EH (cell line): ENCODE measurements at regions not wholly inside any gene's neighbourhood (a gene's known extent, or its start where the extent isn't known, plus 50 kb on each side); places are given as distances from the start of the nearest gene placed in this dataset.

Experiments used
- DNase-seq: peaks from one replicate; pipeline ENCODE4 v3.0.0-alpha.2; 2015; ENCODE audit warnings: low read depth

DNA sequence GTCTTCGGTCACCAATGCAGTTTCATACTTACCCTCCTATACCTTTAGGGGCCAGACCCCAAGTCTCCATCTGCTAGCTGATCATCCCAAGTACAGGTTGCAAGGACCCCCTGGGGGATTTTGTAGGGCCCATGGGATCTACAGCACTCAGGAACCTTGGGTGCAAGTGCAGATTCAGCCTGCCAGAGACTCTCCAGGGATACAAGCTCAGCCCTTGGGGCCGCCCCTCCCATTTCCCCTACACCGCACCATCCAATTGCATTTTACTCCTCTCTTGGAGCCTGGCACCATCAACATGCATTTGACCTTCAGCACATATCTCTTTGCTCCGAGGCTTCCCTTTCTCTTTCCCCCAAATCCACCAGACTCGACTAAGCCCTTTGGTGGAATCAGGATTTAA is 154.7 kb upstream of the ZNF536 start:
- no peak for DNase-seq

DNA sequence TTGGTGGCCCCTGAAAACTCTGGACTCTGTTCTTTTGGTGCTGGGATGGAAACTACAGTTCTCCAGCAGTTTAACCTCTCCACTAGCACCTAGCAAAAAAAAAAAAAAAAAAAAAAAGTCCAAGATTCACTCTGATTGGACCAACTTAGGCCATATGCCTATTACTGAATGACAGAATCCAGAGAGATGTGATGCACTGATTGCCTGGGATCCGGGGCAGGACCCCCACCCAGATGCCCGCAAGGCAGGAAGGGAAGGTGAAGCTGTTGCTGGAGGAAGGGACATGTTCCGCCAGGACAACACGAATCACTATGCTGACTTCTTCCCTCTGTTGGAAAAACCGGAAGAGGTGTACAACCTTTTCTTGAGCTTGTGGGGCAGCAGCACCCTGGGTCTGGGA is 152.5 kb upstream of the ZNF536 start:
- no peak for DNase-seq

DNA sequence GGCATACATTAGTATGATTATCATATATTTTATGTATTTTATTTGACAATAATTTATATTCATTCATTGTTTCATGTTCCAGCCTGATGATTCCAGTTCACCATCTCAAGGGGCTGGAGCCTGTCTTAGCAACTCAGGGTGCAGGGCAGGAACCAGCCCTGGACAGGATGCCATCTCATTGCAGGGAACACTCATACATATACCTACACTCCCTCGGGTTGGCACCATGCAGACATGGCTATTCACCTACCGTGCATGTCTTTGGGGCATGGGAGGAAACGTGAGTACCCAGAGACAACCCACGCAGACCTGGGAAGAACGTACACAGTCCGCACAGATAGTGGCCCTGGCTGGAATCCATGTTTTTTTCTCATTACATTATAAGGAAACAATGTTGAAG is 151.0 kb upstream of the ZNF536 start:
- no peak for DNase-seq

GRCh38 chr19:30222428-30222873 is 149.7 kb upstream of the ZNF536 start:
- DNase-seq: no peak

DNA sequence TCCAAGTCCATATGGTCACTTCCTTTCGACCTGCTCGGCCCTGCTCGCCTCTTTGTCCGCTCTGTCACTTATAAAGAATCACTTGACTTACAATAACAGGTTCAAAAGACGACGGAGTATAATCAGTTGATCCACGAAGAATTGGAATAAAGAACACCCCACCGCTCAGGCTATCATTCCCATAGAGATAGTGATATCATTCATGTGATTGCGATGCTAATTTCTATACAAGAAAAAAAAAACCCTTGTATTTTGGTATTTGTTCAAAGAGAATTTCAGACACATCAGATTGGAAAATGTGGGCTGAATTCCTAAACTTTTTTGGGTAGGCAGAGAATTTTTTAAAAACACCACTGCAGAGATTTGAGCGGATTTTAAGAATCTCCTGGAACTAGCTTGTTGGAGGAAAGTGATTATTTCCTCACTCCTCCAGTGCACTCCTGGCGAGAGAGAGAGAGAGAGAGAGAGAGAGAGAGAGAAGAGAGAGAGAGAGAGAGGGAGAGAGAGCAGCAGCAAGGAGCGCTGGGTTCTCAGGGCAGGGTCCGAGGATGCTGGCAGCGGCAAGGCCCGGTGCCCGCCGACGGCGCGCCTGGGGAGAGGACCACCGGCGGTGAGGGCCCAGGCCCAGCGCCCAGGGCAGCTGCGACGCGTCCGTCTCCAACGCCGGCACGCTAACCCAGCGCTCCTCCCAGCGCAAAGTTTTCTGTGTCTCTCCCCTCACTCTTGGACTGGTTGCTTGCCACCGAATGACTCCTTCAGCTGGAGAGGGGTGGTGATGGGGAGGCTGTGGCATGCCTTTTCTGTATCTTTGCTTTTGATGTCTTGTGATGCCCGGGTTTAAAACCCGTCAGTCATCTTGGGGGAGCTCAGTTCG is 149.0 kb upstream of the ZNF536 start:
- no peak for DNase-seq

GRCh38 chr19:30223866-30224688 is 148.1 kb upstream of the ZNF536 start:
- no peak for DNase-seq

DNA sequence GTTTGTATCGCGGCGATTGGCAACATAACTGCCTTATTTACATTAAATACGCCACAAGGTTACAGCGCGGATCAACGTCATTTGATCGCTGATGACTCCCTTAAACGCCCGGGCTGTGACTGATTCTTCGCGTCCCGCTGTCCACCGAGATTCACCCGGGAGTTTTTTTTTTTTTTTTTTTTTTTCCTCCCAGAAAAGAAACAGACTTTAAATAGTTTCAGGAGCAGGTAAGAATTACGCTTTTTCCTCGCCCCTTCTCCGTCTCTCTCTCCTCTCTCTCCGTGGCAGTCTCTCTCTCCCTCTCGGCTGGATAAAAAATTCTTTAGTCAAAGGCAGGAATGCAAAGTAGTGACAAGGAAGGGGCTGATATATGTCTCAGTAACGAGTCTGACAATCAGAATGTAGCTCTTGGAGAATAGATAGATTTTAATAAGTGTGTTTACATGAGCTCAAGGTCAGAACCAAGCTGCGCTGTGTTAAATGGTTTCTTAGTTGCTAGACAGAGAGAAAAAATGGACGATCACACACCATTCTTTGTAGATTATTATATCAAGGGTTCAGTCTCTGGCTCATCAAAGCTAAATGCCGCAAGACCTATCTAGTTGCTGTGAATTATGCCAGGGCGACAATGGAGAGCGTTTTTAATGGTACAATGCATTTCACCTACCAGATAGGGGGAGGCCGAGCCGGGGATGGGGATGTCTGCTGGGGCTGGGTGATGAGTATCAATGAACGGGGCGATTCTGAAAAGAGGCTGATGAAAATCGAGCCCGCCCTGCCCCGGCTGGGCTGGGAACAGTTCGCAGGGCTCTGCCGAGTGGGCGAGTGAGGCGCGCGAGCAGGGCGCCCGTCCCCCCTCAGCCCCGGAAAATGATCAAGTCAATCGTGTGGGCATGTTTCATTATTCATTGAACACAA is 147.2 kb upstream of the ZNF536 start:
- DNase-seq: no peak

DNA sequence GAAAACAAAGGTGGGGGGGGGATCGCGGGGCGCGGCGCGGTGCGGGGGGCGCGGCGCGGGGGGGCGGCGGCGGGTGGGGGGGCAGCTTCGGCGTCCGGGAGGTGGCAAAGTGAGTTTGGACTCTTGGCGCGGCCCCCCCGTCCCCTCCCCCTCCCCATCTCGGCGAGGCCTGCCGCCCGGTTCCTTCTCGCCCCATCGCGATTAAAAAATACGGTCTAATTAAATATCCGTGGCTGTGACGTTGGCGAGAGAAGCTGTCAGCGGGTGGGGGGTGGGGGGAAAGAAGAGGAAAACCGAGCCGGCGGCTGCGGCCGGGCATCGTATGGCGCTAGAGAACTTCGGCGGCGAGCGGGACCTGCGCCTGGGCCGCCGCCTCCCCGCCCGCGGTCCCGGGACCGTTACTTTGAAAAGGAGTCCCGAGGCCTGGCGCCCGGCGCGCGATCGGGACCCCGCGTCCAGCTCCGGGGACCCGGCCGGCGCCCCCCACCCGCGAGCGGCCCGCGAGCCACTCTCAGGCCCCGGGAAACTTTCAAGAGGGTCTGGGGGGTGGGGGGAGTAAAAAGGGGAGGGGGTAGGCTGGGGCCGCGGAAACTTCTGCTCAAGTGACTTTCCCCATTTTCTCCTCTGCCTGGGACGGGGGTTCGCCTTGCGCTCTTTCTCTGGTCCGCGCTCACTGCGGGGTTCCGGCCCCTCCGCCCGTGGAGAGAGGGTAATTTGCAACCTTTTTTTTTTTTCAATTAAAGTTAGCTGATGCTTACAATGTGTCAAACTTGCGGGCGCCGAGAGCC is 146.3 kb upstream of the ZNF536 start:
- DNase-seq: no peak

GRCh38 chr19:30226464-30227011 is 145.6 kb upstream of the ZNF536 start:
- no peak for DNase-seq

DNA sequence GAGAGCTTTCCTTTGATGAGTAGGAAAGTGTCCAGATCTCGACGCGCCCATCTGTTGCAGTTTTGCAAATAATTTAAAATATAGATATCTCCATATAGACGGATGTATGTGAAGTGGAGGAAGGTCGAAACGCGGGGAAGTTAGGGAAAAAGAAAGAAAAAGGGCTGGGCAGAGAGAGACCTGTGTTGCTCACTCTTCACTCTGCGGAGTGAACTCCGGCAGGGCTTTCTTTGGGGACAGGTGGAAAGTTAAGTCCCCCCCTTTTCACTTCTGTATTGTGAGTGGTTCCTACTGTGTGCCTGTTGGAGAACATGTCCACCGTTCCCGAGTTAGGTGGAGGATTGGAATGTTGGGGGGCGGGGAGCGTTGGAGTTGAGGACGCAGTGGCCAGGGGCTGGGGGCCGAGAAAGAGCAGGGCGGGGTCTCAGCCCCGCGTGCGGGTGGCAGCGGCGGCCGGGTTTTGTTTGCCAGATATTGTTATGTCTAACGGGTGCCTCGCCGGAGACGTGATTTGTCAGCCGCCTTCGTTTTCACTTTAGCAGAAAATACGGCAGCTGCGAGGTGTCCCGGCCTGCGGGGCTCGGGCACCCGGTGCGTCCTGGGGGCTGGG is 145.1 kb upstream of the ZNF536 start:
- no peak for DNase-seq

DNA sequence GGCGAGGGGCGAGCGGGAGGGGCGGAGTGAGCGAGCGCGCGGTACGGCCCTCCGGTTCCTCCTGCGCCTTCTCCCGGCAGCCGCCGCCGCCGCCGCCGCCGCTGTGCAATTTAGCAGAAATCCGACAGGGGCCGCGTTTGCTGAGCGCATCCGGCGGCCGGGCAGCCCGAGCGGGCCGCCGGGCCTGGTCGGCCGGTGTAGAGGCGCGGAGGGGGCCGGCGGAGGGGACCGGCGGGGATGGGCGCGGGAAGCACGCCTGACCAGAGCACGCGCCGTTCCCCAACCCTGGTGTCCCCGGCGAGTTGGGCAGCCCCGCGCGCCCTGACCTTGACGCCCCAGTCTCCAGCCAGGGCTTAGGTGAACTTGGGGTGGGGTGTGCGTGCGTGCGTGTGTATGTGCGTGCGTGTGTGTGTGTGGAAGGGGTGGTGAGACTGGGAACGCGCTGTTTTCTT is 144.5 kb upstream of the ZNF536 start:
- DNase-seq: peak; percentile 58

GRCh38 chr19:30228113-30228834 is 143.9 kb upstream of the ZNF536 start:
- no peak for DNase-seq

GRCh38 chr19:30228835-30229524 is 143.2 kb upstream of the ZNF536 start:
- DNase-seq: no peak

- no peak for DNase-seq
Measured at GRCh38 chr19:30229525-30230174, 142.5 kb upstream of the ZNF536 start.

- DNase-seq: no peak
Measured at GRCh38 chr19:30231408-30232318, 140.5 kb upstream of the ZNF536 start.

GRCh38 chr19:30233375-30233774 is 138.8 kb upstream of the ZNF536 start:
- DNase-seq: no peak

DNA sequence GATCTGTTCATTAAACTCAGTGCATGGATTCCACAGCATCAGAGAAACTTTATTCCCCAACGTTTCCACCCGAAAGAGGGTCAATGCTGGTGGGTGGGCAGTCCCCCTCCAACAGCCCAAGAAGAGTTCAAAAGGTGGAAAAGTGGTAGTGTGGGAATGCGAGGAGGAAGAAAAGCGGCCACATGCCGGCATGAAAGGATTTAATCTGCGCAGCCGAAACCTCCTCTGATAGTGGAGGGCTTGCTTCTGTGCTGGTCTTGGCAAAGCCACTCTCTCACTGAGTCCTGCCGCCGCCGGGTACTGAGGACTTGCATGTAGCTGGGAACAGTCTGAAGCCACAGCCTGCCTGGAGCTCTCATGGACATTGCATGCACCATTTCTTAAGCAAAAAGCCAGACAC is 136.2 kb upstream of the ZNF536 start:
- no peak for DNase-seq

- DNase-seq: no peak
Measured at GRCh38 chr19:30236587-30236986, 135.6 kb upstream of the ZNF536 start.
